Fibroblast of mammary gland (primary cell): ENCODE measurements at regions not wholly inside any gene's neighbourhood (a gene's known extent, or its start where the extent isn't known, plus 50 kb on each side); places are given as distances from the start of the nearest gene placed in this dataset.

Source experiments
- DNase-seq: peaks from one replicate; pipeline ENCODE4 v3.0.0-alpha.2; 2010; ENCODE audit warnings: low read depth
- H3K4me3 ChIP-seq: 2 replicates; pipeline ENCODE4 v1.5.1; 2011; ENCODE audit warnings: low read depth, mild to moderate bottlenecking, low read length, moderate library complexity; ENCODE audit not compliant: control insufficient read depth
- CTCF ChIP-seq: conservative IDR thresholded peaks from 2 replicates; pipeline ENCODE4 v1.5.1; 2011; ENCODE audit warnings: low read depth, low read length, inconsistent platforms; ENCODE audit not compliant: control insufficient read depth, insufficient read depth

- no peak for TF ChIP-seq CTCF
- DNase-seq, result no peak
- no peak overlapping the region for H3K4me3 ChIP-seq
Measured at GRCh38 chr12:91899056-91899455, 246.6 kb downstream of the BTG1 start.

- no peak for DNase-seq
- TF ChIP-seq CTCF, result no peak
- no peak overlapping the region for H3K4me3 ChIP-seq
Measured at GRCh38 chr12:91897025-91897515, 248.6 kb downstream of the BTG1 start.

- TF ChIP-seq CTCF, result no peak
- H3K4me3 ChIP-seq, result no peak overlapping the region
- peak; percentile 42 for DNase-seq
Measured at GRCh38 chr12:91896286-91897024, 249.2 kb downstream of the BTG1 start.

- no peak for DNase-seq
- TF ChIP-seq CTCF, result no peak
- H3K4me3 ChIP-seq, result no peak overlapping the region
Measured at GRCh38 chr12:91894911-91895310, 250.7 kb downstream of the BTG1 start.

GRCh38 chr12:91893476-91893875, 252.2 kb downstream of the BTG1 start:
- no peak for TF ChIP-seq CTCF
- H3K4me3 ChIP-seq, result no peak overlapping the region
- no peak for DNase-seq

- no peak for TF ChIP-seq CTCF
- no peak for DNase-seq
- H3K4me3 ChIP-seq, result no peak overlapping the region
Measured at GRCh38 chr12:91892081-91892855, 253.4 kb downstream of the BTG1 start.
